LNCAP (cell line): ENCODE measurements at regions not wholly inside any gene's neighbourhood (a gene's known extent, or its start where the extent isn't known, plus 50 kb on each side); places are given as distances from the start of the nearest gene placed in this dataset.

ENCODE experiments used
- CTCF ChIP-seq: fragments of 450-650 bp; IDR thresholded peaks from 2 replicates; pipeline ENCODE4 v1.5.1; 2017; ENCODE audit warnings: mild to moderate bottlenecking

GRCh38 chr12:92478692-92479091 is 224.1 kb upstream of the PLEKHG7 start:
- TF ChIP-seq CTCF = no peak

DNA sequence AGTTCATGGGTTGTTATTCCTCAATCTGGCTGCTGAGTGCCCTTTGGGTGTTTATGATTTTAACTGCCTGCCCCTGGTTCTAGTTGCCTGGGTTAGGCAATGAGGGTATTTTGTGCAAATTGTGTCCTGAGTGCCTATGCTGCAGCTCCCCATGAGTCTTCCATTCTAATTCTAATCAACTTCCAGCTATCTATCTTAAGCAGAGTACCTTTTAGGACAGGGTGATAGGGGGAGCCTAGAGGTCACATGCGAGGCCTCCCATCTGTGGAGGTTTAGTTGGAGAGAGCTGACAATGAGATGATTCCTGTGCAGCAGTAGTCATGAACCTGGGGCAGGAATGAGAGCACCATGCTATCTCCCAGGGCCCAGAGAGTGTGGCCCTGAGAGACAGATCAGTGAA is 225.9 kb upstream of the PLEKHG7 start:
- no peak for TF ChIP-seq CTCF

DNA sequence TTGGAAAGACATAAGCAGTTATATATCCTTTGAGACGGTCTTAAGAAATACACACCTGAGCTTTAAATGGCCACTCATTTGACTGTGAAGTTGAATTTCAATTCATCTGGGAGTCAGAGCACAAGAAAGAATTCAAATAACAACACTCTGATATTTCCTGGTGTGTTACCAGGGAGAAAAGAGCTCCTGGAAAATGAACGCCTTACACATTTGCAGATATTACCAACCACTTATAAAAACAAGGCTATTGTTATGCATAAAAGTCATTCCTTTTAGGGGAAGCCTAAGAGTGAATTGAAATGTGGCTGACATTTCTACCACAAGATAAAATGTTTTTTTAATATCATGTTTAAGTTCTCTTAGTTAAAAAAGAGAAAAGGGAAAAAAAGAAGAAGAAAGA is 229.2 kb upstream of the PLEKHG7 start:
- no peak for TF ChIP-seq CTCF

DNA sequence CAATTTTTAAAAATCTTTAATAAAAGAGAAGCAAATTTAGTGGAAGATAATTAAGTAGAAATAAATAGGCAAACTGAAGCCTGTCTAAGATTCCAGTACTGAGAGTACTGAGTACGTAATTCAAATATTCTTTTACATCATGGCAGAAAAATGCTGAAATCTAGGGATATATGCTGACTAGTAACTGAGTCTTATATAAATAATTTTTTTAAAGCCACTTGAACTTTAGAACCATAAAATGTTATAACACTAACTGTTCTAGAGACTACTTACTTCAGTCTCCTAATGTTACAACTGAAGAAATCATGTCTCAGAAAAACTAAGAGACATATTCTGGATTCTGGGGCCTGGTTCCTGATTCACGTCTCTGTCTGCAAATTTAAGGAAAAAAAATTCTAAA is 230.6 kb upstream of the PLEKHG7 start:
- TF ChIP-seq CTCF = no peak

DNA sequence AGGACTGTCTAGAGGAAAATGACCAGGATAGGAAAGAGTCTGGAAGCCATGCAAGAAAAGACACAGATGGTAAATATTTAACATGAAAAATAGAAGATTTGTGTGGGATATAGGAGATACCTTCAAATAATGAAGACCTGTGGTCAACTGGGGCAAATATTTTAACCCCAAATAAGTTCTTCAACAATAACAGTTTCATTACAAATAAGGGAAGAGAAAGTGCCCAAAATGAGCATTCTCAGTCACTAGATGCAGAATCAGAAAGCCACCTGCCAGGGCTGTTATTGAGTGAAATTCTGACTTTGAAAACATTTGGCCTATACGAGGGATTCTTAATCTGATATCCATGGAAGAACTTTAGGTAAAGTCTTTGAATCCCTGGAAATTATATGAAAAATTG is 231.2 kb upstream of the PLEKHG7 start:
- TF ChIP-seq CTCF = no peak

GRCh38 chr12:92470608-92471021 is 232.2 kb upstream of the PLEKHG7 start:
- TF ChIP-seq CTCF = no peak

GRCh38 chr12:92469837-92470236 is 233.0 kb upstream of the PLEKHG7 start:
- TF ChIP-seq CTCF = no peak

- TF ChIP-seq CTCF = no peak
Observed at GRCh38 chr12:92468358-92469020, 234.3 kb upstream of the PLEKHG7 start.
